ENCODE measurements at regions not wholly inside any gene's neighbourhood (a gene's known extent, or its start where the extent isn't known, plus 50 kb on each side); places are given as distances from the start of the nearest gene placed in this dataset.

GRCh38 chr7:30226614-30227268 is 57.7 kb upstream of the ZNRF2 start:
- H3K36me3 ChIP-seq (ENCODE audit: low read depth, low read length), result no peaks in the 10 kb centered on the region
- peaks cover 32% of the 10 kb centered on the region for H3K4me1 ChIP-seq (ENCODE audit: insufficient read depth, low read length)
- no TSS peak for BruUV-seq (replicated peaks)
- peak; percentile 67 for DNase-seq
- H3K4me3 ChIP-seq (ENCODE audit: low read length), result no peak overlapping the region
- peak; percentile 52 for ATAC-seq
- no peaks in the 10 kb centered on the region for H3K27me3 ChIP-seq (ENCODE audit: low read length)
- no peak overlapping the region for H3K9ac ChIP-seq (ENCODE audit: low read length)
- peak overlapping the region; percentile 65 for H2AFZ ChIP-seq (ENCODE audit: low read length)
- POLR2A ChIA-PET (ENCODE audit: unreplicated experiment), result no interaction called here
- no peaks in the 10 kb centered on the region for H3K9me3 ChIP-seq (ENCODE audit: low read length)
- no peaks in the 10 kb centered on the region for H3K79me2 ChIP-seq (ENCODE audit: low read length)
- intact Hi-C loops (cut with micrococcal nuclease), result loop anchor here (2.0 kb wide), 1 partner anchor 62 kb away; no protein-coding TSS in a partner anchor
- H3K4me2 ChIP-seq (ENCODE audit: low read length), result peak overlapping the region; percentile 82
- CTCF ChIA-PET, result interaction anchor here (0.9 kb wide), 1 partner anchor 62 kb away, joined by 4 read pairs; no protein-coding TSS in a partner anchor
- no peaks in the 10 kb centered on the region for H3K9me2 ChIP-seq (replicated peaks; ENCODE audit: low read length)
- TF ChIP-seq CTCF (conservative IDR thresholded peaks at IDR 0.05; ENCODE audit: low read depth, low read length) (peak; percentile 89), EZH2 (IDR thresholded peaks at IDR 0.05; ENCODE audit: low read length, unreplicated experiment) (no peak), EZH2phosphoT487 (IDR thresholded peaks at IDR 0.05; ENCODE audit: borderline replicate concordance, low read length) (no peak)
- H3F3A ChIP-seq (ENCODE audit: low read length, unreplicated experiment), result no peaks in the 10 kb centered on the region
- no peaks in the 10 kb centered on the region for H4K20me1 ChIP-seq (ENCODE audit: low read length)
- peak overlapping the region; percentile 33 for H3K27ac ChIP-seq (ENCODE audit: low read length)

GRCh38 chr7:30231271-30231670 is 53.1 kb upstream of the ZNRF2 start:
- intact Hi-C loops (cut with micrococcal nuclease), result no loop called here
- H4K20me1 ChIP-seq (ENCODE audit: low read length), result no peaks in the 10 kb centered on the region
- H2AFZ ChIP-seq (ENCODE audit: low read length), result no peak overlapping the region
- no peak for DNase-seq
- H3K4me2 ChIP-seq (ENCODE audit: low read length), result no peak overlapping the region
- no peak overlapping the region for H3K27ac ChIP-seq (ENCODE audit: low read length)
- H3K9ac ChIP-seq (ENCODE audit: low read length), result no peak overlapping the region
- H3K27me3 ChIP-seq (ENCODE audit: low read length), result no peaks in the 10 kb centered on the region
- POLR2A ChIA-PET (ENCODE audit: unreplicated experiment), result no interaction called here
- no peaks in the 10 kb centered on the region for H3K79me2 ChIP-seq (ENCODE audit: low read length)
- no peaks in the 10 kb centered on the region for H3F3A ChIP-seq (ENCODE audit: low read length, unreplicated experiment)
- CTCF ChIA-PET, result no interaction called here
- no peaks in the 10 kb centered on the region for H3K9me2 ChIP-seq (replicated peaks; ENCODE audit: low read length)
- ATAC-seq, result no peak
- no peak overlapping the region for H3K4me3 ChIP-seq (ENCODE audit: low read length)
- BruUV-seq (replicated peaks), result no TSS peak
- no peaks in the 10 kb centered on the region for H3K9me3 ChIP-seq (ENCODE audit: low read length)
- TF ChIP-seq CTCF (conservative IDR thresholded peaks at IDR 0.05; ENCODE audit: low read depth, low read length) (no peak), EZH2 (IDR thresholded peaks at IDR 0.05; ENCODE audit: low read length, unreplicated experiment) (no peak), EZH2phosphoT487 (IDR thresholded peaks at IDR 0.05; ENCODE audit: borderline replicate concordance, low read length) (no peak)
- H3K4me1 ChIP-seq (ENCODE audit: insufficient read depth, low read length), result peaks cover 9% of the 10 kb centered on the region
- H3K36me3 ChIP-seq (ENCODE audit: low read depth, low read length), result no peaks in the 10 kb centered on the region

GRCh38 chr7:30232391-30232790 is 52.0 kb upstream of the ZNRF2 start:
- Histone ChIP-seq H3K9me2 (replicated peaks; ENCODE audit: low read length) (no peaks in the 10 kb centered on the region), H3K27me3 (ENCODE audit: low read length) (no peaks in the 10 kb centered on the region), H3K9ac (ENCODE audit: low read length) (no peak overlapping the region), H3K4me3 (ENCODE audit: low read length) (no peak overlapping the region), H3K9me3 (ENCODE audit: low read length) (no peaks in the 10 kb centered on the region), H3K27ac (ENCODE audit: low read length) (no peak overlapping the region), H3F3A (ENCODE audit: low read length, unreplicated experiment) (no peaks in the 10 kb centered on the region), H4K20me1 (ENCODE audit: low read length) (no peaks in the 10 kb centered on the region), H3K36me3 (ENCODE audit: low read depth, low read length) (no peaks in the 10 kb centered on the region), H3K4me2 (ENCODE audit: low read length) (no peak overlapping the region), H2AFZ (ENCODE audit: low read length) (no peak overlapping the region), H3K79me2 (ENCODE audit: low read length) (no peaks in the 10 kb centered on the region), H3K4me1 (ENCODE audit: insufficient read depth, low read length) (no peaks in the 10 kb centered on the region)
- no peak for DNase-seq
- TF ChIP-seq EZH2 (IDR thresholded peaks at IDR 0.05; ENCODE audit: low read length, unreplicated experiment), result no peak
- no peak for TF ChIP-seq CTCF (conservative IDR thresholded peaks at IDR 0.05; ENCODE audit: low read depth, low read length)
- BruUV-seq (replicated peaks), result no TSS peak
- no peak for ATAC-seq
- ChIA-PET POLR2A (ENCODE audit: unreplicated experiment) (interaction anchor here (0.6 kb wide), 1 partner anchor 168 kb away, joined by 3 read pairs; no protein-coding TSS in a partner anchor), CTCF (no interaction called here)
- intact Hi-C loops (cut with micrococcal nuclease), result no loop called here

Data from PC-3 (cell line).